ENCODE measurements at regions not wholly inside any gene's neighbourhood (a gene's known extent, or its start where the extent isn't known, plus 50 kb on each side); places are given as distances from the start of the nearest gene placed in this dataset.

DNA sequence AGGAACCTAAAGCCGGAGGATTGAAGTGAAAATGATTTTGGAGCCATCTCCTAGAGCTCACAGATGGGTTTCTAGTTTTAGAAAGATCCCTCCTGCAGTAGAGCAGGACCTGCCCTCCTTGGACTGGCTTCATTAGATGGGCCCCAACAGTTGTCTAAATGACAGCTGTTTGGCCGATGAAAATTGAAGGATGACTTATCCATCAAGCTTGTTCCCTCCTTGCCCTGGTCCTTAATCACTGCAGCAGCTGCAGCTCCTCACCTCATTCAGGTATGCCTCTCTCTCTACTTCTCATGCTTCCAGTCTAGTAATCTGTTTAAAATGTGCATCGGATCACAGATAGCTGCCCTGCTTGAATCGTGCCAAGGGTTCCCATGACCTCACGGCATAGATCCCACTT, 677.6 kb downstream of the BCL11A start:
- TF ChIP-seq, protein P1, sequence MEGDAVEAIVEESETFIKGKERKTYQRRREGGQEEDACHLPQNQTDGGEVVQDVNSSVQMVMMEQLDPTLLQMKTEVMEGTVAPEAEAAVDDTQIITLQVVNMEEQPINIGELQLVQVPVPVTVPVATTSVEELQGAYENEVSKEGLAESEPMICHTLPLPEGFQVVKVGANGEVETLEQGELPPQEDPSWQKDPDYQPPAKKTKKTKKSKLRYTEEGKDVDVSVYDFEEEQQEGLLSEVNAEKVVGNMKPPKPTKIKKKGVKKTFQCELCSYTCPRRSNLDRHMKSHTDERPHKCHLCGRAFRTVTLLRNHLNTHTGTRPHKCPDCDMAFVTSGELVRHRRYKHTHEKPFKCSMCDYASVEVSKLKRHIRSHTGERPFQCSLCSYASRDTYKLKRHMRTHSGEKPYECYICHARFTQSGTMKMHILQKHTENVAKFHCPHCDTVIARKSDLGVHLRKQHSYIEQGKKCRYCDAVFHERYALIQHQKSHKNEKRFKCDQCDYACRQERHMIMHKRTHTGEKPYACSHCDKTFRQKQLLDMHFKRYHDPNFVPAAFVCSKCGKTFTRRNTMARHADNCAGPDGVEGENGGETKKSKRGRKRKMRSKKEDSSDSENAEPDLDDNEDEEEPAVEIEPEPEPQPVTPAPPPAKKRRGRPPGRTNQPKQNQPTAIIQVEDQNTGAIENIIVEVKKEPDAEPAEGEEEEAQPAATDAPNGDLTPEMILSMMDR (conservative IDR thresholded peaks at IDR 0.05; ENCODE audit: low read depth, low read length) = no peak
- no peak overlapping the region for H3K4me3 ChIP-seq (ENCODE audit: low read length)
- no peak for DNase-seq (ENCODE audit: low read depth)

DNA sequence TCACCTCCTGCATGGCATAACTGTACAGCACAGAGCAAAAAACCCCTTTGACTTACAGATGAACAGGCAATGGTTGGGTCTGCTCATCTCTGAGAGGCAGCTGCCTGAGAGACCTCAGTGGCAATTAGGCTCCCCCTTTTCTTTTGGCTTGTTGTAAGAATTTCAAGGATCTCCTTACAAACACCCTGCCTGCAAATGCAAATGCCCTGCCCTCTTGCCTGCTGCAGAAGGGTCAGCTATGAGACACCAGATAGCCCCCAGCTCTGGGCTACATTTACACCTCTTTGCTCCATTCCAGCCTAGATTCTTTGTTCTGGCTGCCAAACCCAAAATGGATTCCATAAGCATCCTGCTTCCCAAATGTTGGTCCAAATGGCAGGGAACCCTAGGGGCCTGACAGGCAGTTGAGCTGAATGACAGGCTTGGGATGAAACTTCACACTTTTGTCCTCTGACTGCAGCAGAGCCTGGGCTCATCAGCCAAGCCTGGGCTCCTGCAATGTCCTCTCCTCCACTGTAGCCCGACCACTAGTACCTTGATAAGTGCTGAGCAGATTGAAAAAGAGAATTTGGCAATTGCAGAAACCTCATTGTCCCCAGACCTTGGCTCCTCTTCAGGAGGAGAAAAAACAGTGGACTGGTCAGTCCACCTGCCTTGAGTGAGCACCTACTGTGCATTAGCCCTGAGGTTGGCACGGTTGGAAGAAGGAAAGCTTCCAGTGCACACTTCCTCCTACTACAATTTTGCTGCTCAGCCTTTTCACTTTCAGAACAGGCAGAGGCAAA, 678.3 kb downstream of the BCL11A start:
- no peak for DNase-seq (ENCODE audit: low read depth)
- TF ChIP-seq, protein P1 (conservative IDR thresholded peaks at IDR 0.05; ENCODE audit: low read depth, low read length) = no peak
- no peak overlapping the region for H3K4me3 ChIP-seq (ENCODE audit: low read length)

DNA sequence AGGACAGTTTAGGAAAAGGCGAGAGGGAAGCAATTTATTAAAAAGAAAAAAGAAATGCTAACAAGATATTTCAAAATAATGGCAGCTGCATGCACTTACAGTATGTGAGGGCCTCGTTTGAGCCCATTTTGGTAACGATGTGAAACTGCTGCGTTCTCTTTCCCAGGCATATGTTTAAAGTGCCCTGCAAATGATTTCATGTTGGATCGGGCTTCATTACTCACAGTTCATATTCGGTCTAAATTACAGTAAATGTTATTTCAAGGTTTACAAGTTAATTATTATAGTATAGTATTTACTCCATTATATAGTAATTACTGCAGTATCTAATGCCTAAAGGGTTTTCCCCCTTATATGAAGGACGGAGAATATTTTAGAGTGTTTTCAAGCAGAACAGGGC, 679.1 kb downstream of the BCL11A start:
- no peak overlapping the region for H3K4me3 ChIP-seq (ENCODE audit: low read length)
- DNase-seq (ENCODE audit: low read depth) = no peak
- TF ChIP-seq, protein P1 (conservative IDR thresholded peaks at IDR 0.05; ENCODE audit: low read depth, low read length) = no peak

DNA sequence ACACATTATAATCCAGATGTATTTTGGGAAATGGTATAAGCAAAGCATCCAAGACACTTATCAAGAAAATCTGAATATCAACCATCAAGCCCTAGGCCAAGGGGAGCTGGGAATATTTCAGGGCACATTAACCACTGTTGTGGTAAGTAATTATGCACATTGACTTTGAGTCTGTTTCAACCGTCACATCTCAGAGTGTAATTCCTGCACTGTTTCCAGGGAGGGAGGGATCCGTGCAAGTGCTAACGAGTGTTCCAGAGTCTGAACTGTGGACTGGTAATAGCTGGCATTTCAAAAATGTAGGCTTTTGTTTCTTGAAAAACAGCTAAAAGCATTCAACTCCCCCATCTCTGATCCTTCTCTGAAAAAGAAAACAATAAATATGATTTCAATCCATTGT, 681.6 kb downstream of the BCL11A start:
- no peak for DNase-seq (ENCODE audit: low read depth)
- TF ChIP-seq, protein P1 (conservative IDR thresholded peaks at IDR 0.05; ENCODE audit: low read depth, low read length) = no peak
- no peak overlapping the region for H3K4me3 ChIP-seq (ENCODE audit: low read length)

DNA sequence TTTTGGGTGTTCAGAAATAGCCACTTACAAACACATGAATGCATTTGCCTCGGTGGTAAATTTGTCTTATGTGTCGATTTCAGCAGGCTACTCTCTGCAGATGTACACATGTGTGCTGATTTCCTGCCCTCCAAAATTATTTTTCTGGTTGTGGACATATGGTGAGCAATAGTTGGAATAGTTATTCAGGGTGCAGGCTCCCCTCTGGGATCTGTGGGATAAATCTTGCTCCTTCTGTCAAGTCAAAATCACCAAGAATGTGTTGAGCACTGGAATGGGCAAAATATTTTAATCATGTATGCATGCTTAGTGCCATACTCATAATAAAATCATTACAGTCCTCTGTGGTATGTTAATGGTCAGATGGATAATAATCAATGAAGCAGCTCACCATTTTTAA, 684.5 kb downstream of the BCL11A start:
- TF ChIP-seq, protein P1 (conservative IDR thresholded peaks at IDR 0.05; ENCODE audit: low read depth, low read length) = no peak
- no peak overlapping the region for H3K4me3 ChIP-seq (ENCODE audit: low read length)
- no peak for DNase-seq (ENCODE audit: low read depth)

DNA sequence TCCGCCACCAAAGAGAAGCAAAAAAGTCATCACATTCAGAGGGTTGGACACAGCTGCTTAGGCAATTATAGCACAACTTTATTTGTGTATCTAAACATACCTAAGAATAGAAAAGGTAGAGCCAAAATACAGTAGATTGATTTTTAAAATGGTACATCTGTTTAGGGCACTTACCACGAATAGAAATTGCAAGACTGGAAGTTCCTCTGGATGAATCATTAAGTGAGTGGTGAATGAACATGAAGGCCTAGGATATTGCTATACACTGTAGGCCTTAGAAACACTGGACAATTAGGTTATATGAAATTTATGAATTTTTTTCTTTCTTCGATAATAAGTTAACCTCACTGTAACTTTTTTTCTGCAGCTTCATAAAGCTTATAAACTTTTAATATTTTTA, 687.0 kb downstream of the BCL11A start:
- DNase-seq (ENCODE audit: low read depth) = no peak
- no peak overlapping the region for H3K4me3 ChIP-seq (ENCODE audit: low read length)
- TF ChIP-seq, protein P1 (conservative IDR thresholded peaks at IDR 0.05; ENCODE audit: low read depth, low read length) = no peak

DNA sequence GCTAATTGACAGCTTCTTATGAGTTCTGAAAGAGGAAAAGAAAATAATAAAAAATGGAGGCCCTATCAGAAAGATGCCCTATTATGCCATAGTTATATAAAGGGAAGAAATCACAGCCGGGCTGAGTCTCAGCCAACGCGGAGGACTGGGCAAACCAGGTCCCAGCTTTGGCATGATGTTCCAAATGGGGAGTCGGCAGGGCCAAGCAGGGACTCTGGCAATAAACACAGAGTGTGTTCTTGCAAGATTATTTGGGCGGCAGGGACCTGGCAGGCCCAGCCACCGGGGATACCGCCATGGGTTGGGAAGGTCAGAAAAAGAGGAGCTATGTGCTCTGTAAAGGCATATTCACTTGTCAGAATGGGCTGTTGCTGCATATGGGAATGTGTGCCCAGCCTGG, 694.9 kb downstream of the BCL11A start:
- DNase-seq (ENCODE audit: low read depth) = no peak
- TF ChIP-seq, protein P1 (conservative IDR thresholded peaks at IDR 0.05; ENCODE audit: low read depth, low read length) = no peak
- no peak overlapping the region for H3K4me3 ChIP-seq (ENCODE audit: low read length)

Measured in retinal pigment epithelial cell (primary cell).